ENCODE measurements at regions not wholly inside any gene's neighbourhood (a gene's known extent, or its start where the extent isn't known, plus 50 kb on each side); places are given as distances from the start of the nearest gene placed in this dataset.

DNA sequence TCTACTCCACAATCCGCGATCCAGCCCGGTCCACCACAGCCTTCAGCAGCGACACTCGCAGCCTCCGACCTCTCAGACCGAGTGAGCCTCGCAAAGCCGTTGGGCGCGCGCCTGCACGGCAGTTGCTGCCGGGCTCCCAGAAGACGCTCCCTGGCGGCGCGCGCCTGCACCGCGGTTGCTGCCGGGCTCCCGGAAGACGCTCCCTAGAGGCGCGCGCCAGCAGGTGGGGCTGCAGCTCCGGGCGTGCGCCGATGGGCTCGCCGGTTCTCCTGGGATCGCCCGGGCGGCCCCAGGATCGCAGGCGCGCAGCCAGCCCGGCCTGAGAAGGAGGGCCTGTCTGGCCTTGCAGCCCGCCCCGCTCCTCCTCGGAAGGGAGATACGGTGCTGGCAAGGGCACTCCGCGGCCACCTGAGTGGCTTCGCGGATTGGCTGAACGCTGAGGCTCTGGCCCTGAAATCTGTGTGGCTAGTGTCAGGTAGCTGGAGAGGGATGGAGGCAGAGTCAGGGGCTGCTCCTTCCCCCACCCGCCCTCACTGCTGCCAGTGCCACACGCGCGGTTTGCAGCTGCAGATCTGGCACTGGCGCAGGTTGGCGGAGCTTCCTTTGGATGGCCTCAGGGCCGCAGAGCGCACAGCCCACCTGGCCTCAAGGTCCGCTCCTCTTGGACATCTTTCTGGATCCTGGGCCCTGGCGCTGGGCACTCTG lies 416.2 kb downstream of the FOXD4L4 start:
- peak; percentile 26; the same call in 1 of the 2 replicates for TF ChIP-seq CTCF (IDR thresholded peaks at IDR 0.05)
